ENCODE measurements at regions not wholly inside any gene's neighbourhood (a gene's known extent, or its start where the extent isn't known, plus 50 kb on each side); places are given as distances from the start of the nearest gene placed in this dataset.
A peak's percentile ranks its signal among the peaks of the same experiment; 100 is the strongest.

GRCh38 chr2:19652811-19653210 lies 249.0 kb downstream of the TTC32 start:
- no peak for DNase-seq (ENCODE audit: low read depth)

GRCh38 chr2:19651466-19651865 lies 250.3 kb downstream of the TTC32 start:
- no peak; the same call in 1 of the 2 replicates for TF ChIP-seq CTCF (conservative IDR thresholded peaks at IDR 0.05; ENCODE audit: low read length)
- peak; percentile 41 for DNase-seq (ENCODE audit: low read depth)

More at GRCh38 chr2:19652811-19653210, 249.0 kb downstream of the TTC32 start:
- no peak overlapping the region for H3K4me3 ChIP-seq (ENCODE audit: low read length)
- TF ChIP-seq CTCF (conservative IDR thresholded peaks at IDR 0.05; ENCODE audit: low read length), result no peak

GRCh38 chr2:19649785-19650380 lies 251.9 kb downstream of the TTC32 start:
- no peak overlapping the region for H3K4me3 ChIP-seq (ENCODE audit: low read length)
- DNase-seq (ENCODE audit: low read depth), result peak; percentile 99
- TF ChIP-seq CTCF (conservative IDR thresholded peaks at IDR 0.05; ENCODE audit: low read length), result no peak

More at GRCh38 chr2:19651466-19651865, 250.3 kb downstream of the TTC32 start:
- H3K4me3 ChIP-seq (ENCODE audit: low read length), result no peak overlapping the region

GRCh38 chr2:19649142-19649541 lies 252.6 kb downstream of the TTC32 start:
- DNase-seq (ENCODE audit: low read depth), result peak; percentile 63
- no peak overlapping the region for H3K4me3 ChIP-seq (ENCODE audit: low read length)
- peak; percentile 29 for TF ChIP-seq CTCF (conservative IDR thresholded peaks at IDR 0.05; ENCODE audit: low read length)

- no peak for TF ChIP-seq CTCF (conservative IDR thresholded peaks at IDR 0.05; ENCODE audit: low read length)
- no peak overlapping the region for H3K4me3 ChIP-seq (ENCODE audit: low read length)
- DNase-seq (ENCODE audit: low read depth), result peak; percentile 83
These were observed 253.2 kb downstream of the TTC32 start for GRCh38 chr2:19648583-19648982.

- no peak overlapping the region for H3K4me3 ChIP-seq (ENCODE audit: low read length)
- DNase-seq (ENCODE audit: low read depth), result no peak
- TF ChIP-seq CTCF (conservative IDR thresholded peaks at IDR 0.05; ENCODE audit: low read length), result no peak
These were observed 254.8 kb downstream of the TTC32 start for GRCh38 chr2:19646987-19647386.

- no peak for TF ChIP-seq CTCF (conservative IDR thresholded peaks at IDR 0.05; ENCODE audit: low read length)
- H3K4me3 ChIP-seq (ENCODE audit: low read length), result no peak overlapping the region
- no peak for DNase-seq (ENCODE audit: low read depth)
These were observed 257.0 kb downstream of the TTC32 start for GRCh38 chr2:19644763-19645162.
